Upper lobe of right lung (tissue), 1 donor: ENCODE measurements at regions not wholly inside any gene's neighbourhood (a gene's known extent, or its start where the extent isn't known, plus 50 kb on each side); places are given as distances from the start of the nearest gene placed in this dataset.

ENCODE experiments used
- ATAC-seq: fragments of 200-7000 bp; cut with Tn5 transposase; one replicate; pipeline ENCODE4 v1.9.1; 2020; ENCODE audit warnings: mild to moderate bottlenecking, moderate library complexity
- DNase-seq: peaks from one replicate; pipeline ENCODE4 v3.0.0-alpha.2; 2020
- H3K27ac ChIP-seq: fragments of 200-600 bp; one replicate; pipeline ENCODE4 v1.8.0; 2022
- H3K27me3 ChIP-seq: fragments of 200-600 bp; one replicate; pipeline ENCODE4 v1.8.0; 2022; ENCODE audit warnings: mild to moderate bottlenecking
- H3K36me3 ChIP-seq: fragments of 200-600 bp; one replicate; pipeline ENCODE4 v1.8.0; 2022
- H3K4me1 ChIP-seq: fragments of 200-600 bp; one replicate; pipeline ENCODE4 v1.8.0; 2022
- H3K4me3 ChIP-seq: fragments of 200-600 bp; one replicate; pipeline ENCODE4 v1.8.0; 2022; ENCODE audit warnings: mild to moderate bottlenecking
- H3K9me3 ChIP-seq: fragments of 200-600 bp; one replicate; pipeline ENCODE4 v1.8.0; 2022
- CTCF ChIP-seq: fragments of 200-600 bp; IDR thresholded peaks from one replicate; pipeline ENCODE4 v1.8.0; 2022; ENCODE audit warnings: antibody characterized with exemption
- intact Hi-C: fragments of 100-400 bp; cut with DNase I; formaldehyde crosslinking; loops from one replicate; pipeline ENCODE4 v1.11.0; 2022
- donor health status: DM: no; HTN: yes; CAD: no; lungs with severe emphysema.

GRCh38 chr20:10798811-10799210 lies 125.0 kb upstream of the JAG1 start:
- ATAC-seq = no peak
- H3K4me3 ChIP-seq = no peak overlapping the region
- DNase-seq = no peak
- intact Hi-C loops = no loop called here
- H3K4me1 ChIP-seq = no peaks in the 10 kb centered on the region
- no peak for TF ChIP-seq CTCF
- H3K27ac ChIP-seq = no peak overlapping the region
- H3K9me3 ChIP-seq = no peaks in the 10 kb centered on the region
- no peaks in the 10 kb centered on the region for H3K36me3 ChIP-seq
- H3K27me3 ChIP-seq = no peaks in the 10 kb centered on the region

GRCh38 chr20:10799735-10800134 lies 125.9 kb upstream of the JAG1 start:
- intact Hi-C loops = no loop called here
- ATAC-seq = no peak
- Histone ChIP-seq H3K4me1 (no peaks in the 10 kb centered on the region), H3K27me3 (no peaks in the 10 kb centered on the region), H3K9me3 (no peaks in the 10 kb centered on the region), H3K4me3 (no peak overlapping the region), H3K27ac (no peak overlapping the region), H3K36me3 (no peaks in the 10 kb centered on the region)
- DNase-seq = no peak
- no peak for TF ChIP-seq CTCF

- Histone ChIP-seq H3K27me3 (no peaks in the 10 kb centered on the region), H3K36me3 (no peaks in the 10 kb centered on the region), H3K9me3 (no peaks in the 10 kb centered on the region), H3K27ac (no peak overlapping the region), H3K4me3 (no peak overlapping the region), H3K4me1 (no peaks in the 10 kb centered on the region)
- no peak for ATAC-seq
- DNase-seq = no peak
- no peak for TF ChIP-seq CTCF
- intact Hi-C loops = no loop called here
These were observed 126.5 kb upstream of the JAG1 start for GRCh38 chr20:10800288-10800687.

GRCh38 chr20:10802236-10802635 lies 128.4 kb upstream of the JAG1 start:
- Histone ChIP-seq H3K4me1 (no peaks in the 10 kb centered on the region), H3K36me3 (no peaks in the 10 kb centered on the region), H3K27me3 (no peaks in the 10 kb centered on the region), H3K27ac (no peak overlapping the region), H3K9me3 (no peaks in the 10 kb centered on the region), H3K4me3 (no peak overlapping the region)
- intact Hi-C loops = no loop called here
- TF ChIP-seq CTCF = no peak
- DNase-seq (no peak), ATAC-seq (no peak)

GRCh38 chr20:10805764-10806163 lies 132.0 kb upstream of the JAG1 start:
- Histone ChIP-seq H3K4me1 (no peaks in the 10 kb centered on the region), H3K36me3 (no peaks in the 10 kb centered on the region), H3K9me3 (no peaks in the 10 kb centered on the region), H3K4me3 (no peak overlapping the region), H3K27ac (no peak overlapping the region), H3K27me3 (no peaks in the 10 kb centered on the region)
- TF ChIP-seq CTCF = no peak
- intact Hi-C loops = no loop called here
- no peak for ATAC-seq
- no peak for DNase-seq

- TF ChIP-seq CTCF = no peak
- Histone ChIP-seq H3K27me3 (no peaks in the 10 kb centered on the region), H3K36me3 (no peaks in the 10 kb centered on the region), H3K4me3 (no peak overlapping the region), H3K9me3 (no peaks in the 10 kb centered on the region), H3K27ac (no peak overlapping the region), H3K4me1 (no peaks in the 10 kb centered on the region)
- ATAC-seq (no peak), DNase-seq (no peak)
- intact Hi-C loops = no loop called here
These were observed 132.7 kb upstream of the JAG1 start for GRCh38 chr20:10806539-10806938.
